H1 (cell line): ENCODE measurements at regions not wholly inside any gene's neighbourhood (a gene's known extent, or its start where the extent isn't known, plus 50 kb on each side); places are given as distances from the start of the nearest gene placed in this dataset.

Experiments used
- CREB1 ChIP-seq: IDR thresholded peaks from 2 replicates; pipeline ENCODE4 v1.6.1; 2012; ENCODE audit warnings: inconsistent platforms
- CTBP2 ChIP-seq: IDR thresholded peaks from 2 replicates; pipeline ENCODE4 v1.7.0; 2011; ENCODE audit warnings: borderline replicate concordance, mild to moderate bottlenecking, moderate library complexity, mixed read lengths, low read length; ENCODE audit not compliant: insufficient read depth, insufficient read length
- KDM1A ChIP-seq: fragments of 200-600, 300-600 bp; sonication (generic); IDR thresholded peaks from 2 replicates; pipeline ENCODE4 v1.7.1; 2016; ENCODE audit warnings: mild to moderate bottlenecking, low read length, borderline replicate concordance
- POU5F1 ChIP-seq: IDR thresholded peaks from 2 replicates; pipeline ENCODE4 v1.6.1; 2011; ENCODE audit warnings: low read depth, mild to moderate bottlenecking, low read length, moderate library complexity
- SAP30 ChIP-seq: fragments of 300-600 bp; sonication (generic); IDR thresholded peaks from 2 replicates; pipeline ENCODE4 v1.7.1; 2012; ENCODE audit warnings: low read length, moderate library complexity, mild to moderate bottlenecking, inconsistent platforms; ENCODE audit not compliant: insufficient read depth, insufficient replicate concordance
- SP2 ChIP-seq: IDR thresholded peaks from 2 replicates; pipeline ENCODE4 v1.6.1; 2012; ENCODE audit warnings: mild to moderate bottlenecking, low read length, inconsistent platforms
- ZNF274 ChIP-seq: IDR thresholded peaks from 2 replicates; pipeline ENCODE4 v1.7.0; 2012; ENCODE audit warnings: low read length, borderline replicate concordance; ENCODE audit errors: extremely low read depth
- TF ChIP-seq, protein P1 (sequence below): fragments of 300-600 bp; sonication (generic); IDR thresholded peaks from 2 replicates; pipeline ENCODE4 v1.7.1; 2012; ENCODE audit warnings: low read length, moderate library complexity, mild to moderate bottlenecking, inconsistent platforms; ENCODE audit not compliant: insufficient replicate concordance

DNA sequence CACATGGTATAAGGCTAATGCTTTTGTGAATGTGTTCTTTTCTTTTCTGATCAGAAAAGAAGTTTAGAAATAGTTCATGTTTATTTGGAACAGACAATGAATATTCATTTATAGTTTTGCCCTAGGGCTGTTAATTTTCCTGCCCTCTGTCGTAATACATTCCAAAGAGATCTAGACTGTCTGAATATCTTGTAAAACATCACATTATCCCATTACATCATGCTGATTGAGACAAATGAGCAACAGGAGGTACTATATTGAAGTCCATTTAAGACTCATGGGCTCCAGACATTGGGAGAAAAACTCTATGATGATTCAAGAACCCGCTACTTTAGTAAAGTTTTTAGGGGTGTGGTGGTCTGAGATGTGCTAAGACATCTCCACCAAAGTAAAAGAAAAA lies 121.2 kb upstream of the MAP1B start (continued):
- TF ChIP-seq, protein P1, sequence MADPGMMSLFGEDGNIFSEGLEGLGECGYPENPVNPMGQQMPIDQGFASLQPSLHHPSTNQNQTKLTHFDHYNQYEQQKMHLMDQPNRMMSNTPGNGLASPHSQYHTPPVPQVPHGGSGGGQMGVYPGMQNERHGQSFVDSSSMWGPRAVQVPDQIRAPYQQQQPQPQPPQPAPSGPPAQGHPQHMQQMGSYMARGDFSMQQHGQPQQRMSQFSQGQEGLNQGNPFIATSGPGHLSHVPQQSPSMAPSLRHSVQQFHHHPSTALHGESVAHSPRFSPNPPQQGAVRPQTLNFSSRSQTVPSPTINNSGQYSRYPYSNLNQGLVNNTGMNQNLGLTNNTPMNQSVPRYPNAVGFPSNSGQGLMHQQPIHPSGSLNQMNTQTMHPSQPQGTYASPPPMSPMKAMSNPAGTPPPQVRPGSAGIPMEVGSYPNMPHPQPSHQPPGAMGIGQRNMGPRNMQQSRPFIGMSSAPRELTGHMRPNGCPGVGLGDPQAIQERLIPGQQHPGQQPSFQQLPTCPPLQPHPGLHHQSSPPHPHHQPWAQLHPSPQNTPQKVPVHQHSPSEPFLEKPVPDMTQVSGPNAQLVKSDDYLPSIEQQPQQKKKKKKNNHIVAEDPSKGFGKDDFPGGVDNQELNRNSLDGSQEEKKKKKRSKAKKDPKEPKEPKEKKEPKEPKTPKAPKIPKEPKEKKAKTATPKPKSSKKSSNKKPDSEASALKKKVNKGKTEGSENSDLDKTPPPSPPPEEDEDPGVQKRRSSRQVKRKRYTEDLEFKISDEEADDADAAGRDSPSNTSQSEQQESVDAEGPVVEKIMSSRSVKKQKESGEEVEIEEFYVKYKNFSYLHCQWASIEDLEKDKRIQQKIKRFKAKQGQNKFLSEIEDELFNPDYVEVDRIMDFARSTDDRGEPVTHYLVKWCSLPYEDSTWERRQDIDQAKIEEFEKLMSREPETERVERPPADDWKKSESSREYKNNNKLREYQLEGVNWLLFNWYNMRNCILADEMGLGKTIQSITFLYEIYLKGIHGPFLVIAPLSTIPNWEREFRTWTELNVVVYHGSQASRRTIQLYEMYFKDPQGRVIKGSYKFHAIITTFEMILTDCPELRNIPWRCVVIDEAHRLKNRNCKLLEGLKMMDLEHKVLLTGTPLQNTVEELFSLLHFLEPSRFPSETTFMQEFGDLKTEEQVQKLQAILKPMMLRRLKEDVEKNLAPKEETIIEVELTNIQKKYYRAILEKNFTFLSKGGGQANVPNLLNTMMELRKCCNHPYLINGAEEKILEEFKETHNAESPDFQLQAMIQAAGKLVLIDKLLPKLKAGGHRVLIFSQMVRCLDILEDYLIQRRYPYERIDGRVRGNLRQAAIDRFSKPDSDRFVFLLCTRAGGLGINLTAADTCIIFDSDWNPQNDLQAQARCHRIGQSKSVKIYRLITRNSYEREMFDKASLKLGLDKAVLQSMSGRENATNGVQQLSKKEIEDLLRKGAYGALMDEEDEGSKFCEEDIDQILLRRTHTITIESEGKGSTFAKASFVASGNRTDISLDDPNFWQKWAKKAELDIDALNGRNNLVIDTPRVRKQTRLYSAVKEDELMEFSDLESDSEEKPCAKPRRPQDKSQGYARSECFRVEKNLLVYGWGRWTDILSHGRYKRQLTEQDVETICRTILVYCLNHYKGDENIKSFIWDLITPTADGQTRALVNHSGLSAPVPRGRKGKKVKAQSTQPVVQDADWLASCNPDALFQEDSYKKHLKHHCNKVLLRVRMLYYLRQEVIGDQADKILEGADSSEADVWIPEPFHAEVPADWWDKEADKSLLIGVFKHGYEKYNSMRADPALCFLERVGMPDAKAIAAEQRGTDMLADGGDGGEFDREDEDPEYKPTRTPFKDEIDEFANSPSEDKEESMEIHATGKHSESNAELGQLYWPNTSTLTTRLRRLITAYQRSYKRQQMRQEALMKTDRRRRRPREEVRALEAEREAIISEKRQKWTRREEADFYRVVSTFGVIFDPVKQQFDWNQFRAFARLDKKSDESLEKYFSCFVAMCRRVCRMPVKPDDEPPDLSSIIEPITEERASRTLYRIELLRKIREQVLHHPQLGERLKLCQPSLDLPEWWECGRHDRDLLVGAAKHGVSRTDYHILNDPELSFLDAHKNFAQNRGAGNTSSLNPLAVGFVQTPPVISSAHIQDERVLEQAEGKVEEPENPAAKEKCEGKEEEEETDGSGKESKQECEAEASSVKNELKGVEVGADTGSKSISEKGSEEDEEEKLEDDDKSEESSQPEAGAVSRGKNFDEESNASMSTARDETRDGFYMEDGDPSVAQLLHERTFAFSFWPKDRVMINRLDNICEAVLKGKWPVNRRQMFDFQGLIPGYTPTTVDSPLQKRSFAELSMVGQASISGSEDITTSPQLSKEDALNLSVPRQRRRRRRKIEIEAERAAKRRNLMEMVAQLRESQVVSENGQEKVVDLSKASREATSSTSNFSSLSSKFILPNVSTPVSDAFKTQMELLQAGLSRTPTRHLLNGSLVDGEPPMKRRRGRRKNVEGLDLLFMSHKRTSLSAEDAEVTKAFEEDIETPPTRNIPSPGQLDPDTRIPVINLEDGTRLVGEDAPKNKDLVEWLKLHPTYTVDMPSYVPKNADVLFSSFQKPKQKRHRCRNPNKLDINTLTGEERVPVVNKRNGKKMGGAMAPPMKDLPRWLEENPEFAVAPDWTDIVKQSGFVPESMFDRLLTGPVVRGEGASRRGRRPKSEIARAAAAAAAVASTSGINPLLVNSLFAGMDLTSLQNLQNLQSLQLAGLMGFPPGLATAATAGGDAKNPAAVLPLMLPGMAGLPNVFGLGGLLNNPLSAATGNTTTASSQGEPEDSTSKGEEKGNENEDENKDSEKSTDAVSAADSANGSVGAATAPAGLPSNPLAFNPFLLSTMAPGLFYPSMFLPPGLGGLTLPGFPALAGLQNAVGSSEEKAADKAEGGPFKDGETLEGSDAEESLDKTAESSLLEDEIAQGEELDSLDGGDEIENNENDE, result no peak
- TF ChIP-seq CREB1 (no peak), POU5F1 (no peak), SP2 (no peak), SAP30 (no peak), KDM1A (no peak), CTBP2 (no peak), ZNF274 (no peak)
